A549 (cell line): ENCODE measurements at regions not wholly inside any gene's neighbourhood (a gene's known extent, or its start where the extent isn't known, plus 50 kb on each side); places are given as distances from the start of the nearest gene placed in this dataset.

ENCODE experiments used
- CBX8 ChIP-seq: fragments of 200-600 bp; sonication (generic); IDR thresholded peaks from 2 replicates; pipeline ENCODE4 v1.6.1; 2016
- CTCF ChIP-seq: fragments of >200 bp; sonication (Bioruptor Twin); formaldehyde crosslinking; IDR thresholded peaks from 3 replicates; pipeline ENCODE4 v1.5.1; 2016
- FOSL2 ChIP-seq, 2 experiments: fragments of 450-650 bp in 1 of 2; fragments of >200 bp in 1 of 2; sonication (Bioruptor Twin) in 1 of 2; formaldehyde crosslinking; IDR thresholded peaks; 2 replicates each; pipeline versions ENCODE4 v1.5.0 to v1.6.1; 2016 to 2020; ENCODE audit warnings: mild to moderate bottlenecking in 1 of 2, moderate library complexity in 1 of 2
- HMGXB4 ChIP-seq: fragments of 250-450 bp; sonication (Bioruptor Pico); IDR thresholded peaks from 2 replicates; pipeline ENCODE4 v1.5.0; 2021; ENCODE audit warnings: mild to moderate bottlenecking, moderate library complexity, borderline replicate concordance
- MAFK ChIP-seq: fragments of 450-650 bp; IDR thresholded peaks from 2 replicates; pipeline ENCODE4 v1.6.1; 2014; ENCODE audit not compliant: partially characterized antibody
- MAX ChIP-seq: IDR thresholded peaks from 2 replicates; pipeline ENCODE4 v1.6.1; 2012
- NFE2L2 ChIP-seq: fragments of 150-350 bp; conservative IDR thresholded peaks from 2 replicates; pipeline ENCODE4 v1.6.1; 2014; ENCODE audit warnings: low read length
- POLR2A ChIP-seq: IDR thresholded peaks from 2 replicates; pipeline ENCODE4 v1.6.1; 2012; ENCODE audit warnings: mild to moderate bottlenecking, low read length
- REST ChIP-seq: fragments of 200-600 bp; sonication (generic); IDR thresholded peaks from 2 replicates; pipeline ENCODE4 v1.6.1; 2016; ENCODE audit warnings: antibody characterized with exemption, mild to moderate bottlenecking, moderate library complexity
- SREBF2 ChIP-seq: fragments of 450-650 bp; IDR thresholded peaks from 2 replicates; pipeline ENCODE4 v1.6.1; 2014; ENCODE audit warnings: mild to moderate bottlenecking, moderate library complexity
- TF ChIP-seq, protein P1 (sequence below): fragments of >200 bp; sonication (Bioruptor Twin); formaldehyde crosslinking; IDR thresholded peaks from 3 replicates; pipeline ENCODE4 v1.6.1; 2016
- TF ChIP-seq, protein P2 (sequence below): fragments of 450-650 bp; IDR thresholded peaks from 2 replicates; pipeline ENCODE4 v1.6.1; 2014; ENCODE audit warnings: antibody characterized with exemption

- TF ChIP-seq CTCF (no peak), MAFK (no peak), FOSL2 (IDR thresholded peaks at IDR 0.05) (no peak), FOSL2 (CRISPR knock-in tag; IDR thresholded peaks at IDR 0.05) (no peak), NFE2L2 (no peak), CBX8 (no peak), POLR2A (no peak), HMGXB4 (CRISPR knock-in tag) (no peak), REST (no peak), MAX (no peak), SREBF2 (no peak)
- TF ChIP-seq, protein P1, sequence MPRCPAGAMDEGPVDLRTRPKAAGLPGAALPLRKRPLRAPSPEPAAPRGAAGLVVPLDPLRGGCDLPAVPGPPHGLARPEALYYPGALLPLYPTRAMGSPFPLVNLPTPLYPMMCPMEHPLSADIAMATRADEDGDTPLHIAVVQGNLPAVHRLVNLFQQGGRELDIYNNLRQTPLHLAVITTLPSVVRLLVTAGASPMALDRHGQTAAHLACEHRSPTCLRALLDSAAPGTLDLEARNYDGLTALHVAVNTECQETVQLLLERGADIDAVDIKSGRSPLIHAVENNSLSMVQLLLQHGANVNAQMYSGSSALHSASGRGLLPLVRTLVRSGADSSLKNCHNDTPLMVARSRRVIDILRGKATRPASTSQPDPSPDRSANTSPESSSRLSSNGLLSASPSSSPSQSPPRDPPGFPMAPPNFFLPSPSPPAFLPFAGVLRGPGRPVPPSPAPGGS = no peak
- TF ChIP-seq, protein P2, sequence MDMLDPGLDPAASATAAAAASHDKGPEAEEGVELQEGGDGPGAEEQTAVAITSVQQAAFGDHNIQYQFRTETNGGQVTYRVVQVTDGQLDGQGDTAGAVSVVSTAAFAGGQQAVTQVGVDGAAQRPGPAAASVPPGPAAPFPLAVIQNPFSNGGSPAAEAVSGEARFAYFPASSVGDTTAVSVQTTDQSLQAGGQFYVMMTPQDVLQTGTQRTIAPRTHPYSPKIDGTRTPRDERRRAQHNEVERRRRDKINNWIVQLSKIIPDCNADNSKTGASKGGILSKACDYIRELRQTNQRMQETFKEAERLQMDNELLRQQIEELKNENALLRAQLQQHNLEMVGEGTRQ = no peak
Measured at GRCh38 chr2:117137371-117137770, 677.1 kb upstream of the DDX18 start.
